WTC11 (cell line): ENCODE measurements at regions not wholly inside any gene's neighbourhood (a gene's known extent, or its start where the extent isn't known, plus 50 kb on each side); places are given as distances from the start of the nearest gene placed in this dataset.

ENCODE experiments used
- ATAC-seq: fragments of 200-7000 bp; cut with Tn5 transposase; 2 replicates; pipeline ENCODE4 v1.10.0; 2021; ENCODE audit warnings: mild to moderate bottlenecking, moderate library complexity
- CTCF ChIA-PET: fragments of 300-600 bp; sonication (Branson Sonifier 250); formaldehyde crosslinking; loops from one replicate; lab custom pipeline; 2021; ENCODE audit warnings: antibody characterized with exemption; lab: Charles Lee
- POLR2A ChIA-PET: fragments of 350-600 bp; sonication (Branson Sonifier 250); formaldehyde crosslinking; loops from one replicate; lab custom pipeline; 2021; ENCODE audit warnings: antibody characterized with exemption; lab: Charles Lee
- DNase-seq: peaks from one replicate; pipeline ENCODE4 v3.0.0; 2021; ENCODE audit warnings: low spot score
- H3K27ac Mint-ChIP-seq: 2 replicates; pipeline ENCODE4 v1.8.0; 2021; ENCODE audit warnings: mixed read lengths
- H3K27me3 Mint-ChIP-seq: 2 replicates; pipeline ENCODE4 v1.8.0; 2021; ENCODE audit warnings: low read depth, mild to moderate bottlenecking, moderate library complexity, mixed read lengths
- H3K36me3 Mint-ChIP-seq: 2 replicates; pipeline ENCODE4 v1.8.0; 2021; ENCODE audit warnings: mixed read lengths
- H3K4me1 Mint-ChIP-seq: 2 replicates; pipeline ENCODE4 v1.8.0; 2022; ENCODE audit warnings: mixed read lengths
- H3K4me3 Mint-ChIP-seq: 2 replicates; pipeline ENCODE4 v1.8.0; 2021; ENCODE audit warnings: mild to moderate bottlenecking, moderate library complexity, mixed read lengths
- H3K9me3 Mint-ChIP-seq: 2 replicates; pipeline ENCODE4 v1.8.0; 2021; ENCODE audit warnings: mixed read lengths
- ATF1 ChIP-seq: sonication (generic); formaldehyde crosslinking; IDR thresholded peaks from 2 replicates; pipeline ENCODE4 v1.8.1; 2023; ENCODE audit warnings: mild to moderate bottlenecking, moderate library complexity, missing genetic modification reagents
- EMX1 ChIP-seq: fragments of 250-450 bp; sonication (Bioruptor Pico); IDR thresholded peaks from 2 replicates; pipeline ENCODE4 v1.8.0; 2021; ENCODE audit warnings: mild to moderate bottlenecking
- FOXK1 ChIP-seq: sonication (generic); formaldehyde crosslinking; IDR thresholded peaks from 2 replicates; pipeline ENCODE4 v1.8.0; 2022; ENCODE audit warnings: mild to moderate bottlenecking, moderate library complexity, missing genetic modification reagents
- GTF2I ChIP-seq: fragments of 250-450 bp; sonication (Bioruptor Pico); conservative IDR thresholded peaks from 2 replicates; pipeline ENCODE4 v1.4.0; 2021; ENCODE audit warnings: mild to moderate bottlenecking
- IRF2 ChIP-seq: sonication (generic); formaldehyde crosslinking; IDR thresholded peaks from 2 replicates; pipeline ENCODE4 v1.8.0; 2022; ENCODE audit warnings: low read depth, missing genetic modification reagents, borderline replicate concordance
- JAZF1 ChIP-seq: fragments of 250-450 bp; sonication (Bioruptor Pico); IDR thresholded peaks from 2 replicates; pipeline ENCODE4 v1.9.0; 2021; ENCODE audit warnings: moderate library complexity, mild to moderate bottlenecking, inconsistent platforms
- MXD4 ChIP-seq: fragments of 250-450 bp; sonication (Bioruptor Pico); IDR thresholded peaks from 2 replicates; pipeline ENCODE4 v1.8.0; 2021; ENCODE audit warnings: mild to moderate bottlenecking, moderate library complexity, borderline replicate concordance
- TEAD4 ChIP-seq: sonication (generic); formaldehyde crosslinking; IDR thresholded peaks from 2 replicates; pipeline ENCODE4 v1.8.0; 2022; ENCODE audit warnings: mild to moderate bottlenecking, missing genetic modification reagents
- ZNF219 ChIP-seq: sonication (generic); formaldehyde crosslinking; IDR thresholded peaks from 2 replicates; pipeline ENCODE4 v1.8.0; 2023; ENCODE audit warnings: missing genetic modification reagents, mild to moderate bottlenecking, borderline replicate concordance
- ZNF396 ChIP-seq: fragments of 250-450 bp; sonication (Bioruptor Pico); IDR thresholded peaks from 2 replicates; pipeline ENCODE4 v1.8.0; 2021; ENCODE audit warnings: mild to moderate bottlenecking, moderate library complexity, borderline replicate concordance
- TF ChIP-seq, protein P1 (sequence below): fragments of 250-450 bp; sonication (Bioruptor Pico); conservative IDR thresholded peaks from 2 replicates; pipeline ENCODE4 v1.9.0; 2021; ENCODE audit warnings: mild to moderate bottlenecking
- TF ChIP-seq, protein P2 (sequence below): sonication (generic); formaldehyde crosslinking; IDR thresholded peaks from 2 replicates; pipeline ENCODE4 v1.8.0; 2023; ENCODE audit warnings: missing genetic modification reagents, mild to moderate bottlenecking, borderline replicate concordance
- TF ChIP-seq, protein P3 (sequence below): fragments of 250-450 bp; sonication (Bioruptor Pico); IDR thresholded peaks from 2 replicates; pipeline ENCODE4 v1.9.0; 2021; ENCODE audit warnings: mild to moderate bottlenecking
- TF ChIP-seq, protein P4 (sequence below): sonication (generic); formaldehyde crosslinking; IDR thresholded peaks from 2 replicates; pipeline ENCODE4 v1.8.0; 2022; ENCODE audit warnings: mild to moderate bottlenecking, missing genetic modification reagents
- TF ChIP-seq, protein P5 (sequence below): sonication (generic); formaldehyde crosslinking; IDR thresholded peaks from 2 replicates; pipeline ENCODE4 v1.8.1; 2023; ENCODE audit warnings: mild to moderate bottlenecking, missing genetic modification reagents
- TF ChIP-seq, protein P6 (sequence below): sonication (generic); formaldehyde crosslinking; IDR thresholded peaks from 2 replicates; pipeline ENCODE4 v1.8.1; 2022; ENCODE audit warnings: mild to moderate bottlenecking, missing genetic modification reagents, moderate library complexity, borderline replicate concordance
- TF ChIP-seq, protein P7 (sequence below): sonication (generic); formaldehyde crosslinking; IDR thresholded peaks from 2 replicates; pipeline ENCODE4 v1.8.1; 2022; ENCODE audit warnings: mild to moderate bottlenecking, moderate library complexity, missing genetic modification reagents
- TF ChIP-seq, protein P8 (sequence below): sonication (generic); formaldehyde crosslinking; IDR thresholded peaks from 2 replicates; pipeline ENCODE4 v1.8.0; 2023; ENCODE audit warnings: missing genetic modification reagents

DNA sequence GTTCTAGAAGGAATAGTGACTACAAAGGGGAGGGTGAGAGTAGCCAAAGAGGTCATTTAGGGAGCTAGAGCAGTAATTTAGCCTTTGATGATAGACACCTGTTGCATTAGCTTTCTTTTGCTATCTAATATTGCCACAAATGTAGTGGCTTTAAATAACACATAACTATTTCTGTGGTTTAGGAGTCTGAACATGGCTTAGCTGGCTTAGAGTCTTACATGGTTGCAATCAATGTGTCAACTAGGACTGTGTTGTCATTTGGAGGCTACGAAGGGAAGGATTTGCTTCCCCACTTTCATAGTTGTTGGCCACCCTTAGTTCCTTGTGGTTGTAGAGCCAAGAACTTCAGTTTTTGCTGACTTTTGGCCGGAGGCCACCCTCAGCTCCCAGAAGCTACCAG lies 99.9 kb downstream of the C12orf50 start (continued):
- TF ChIP-seq, protein P1, sequence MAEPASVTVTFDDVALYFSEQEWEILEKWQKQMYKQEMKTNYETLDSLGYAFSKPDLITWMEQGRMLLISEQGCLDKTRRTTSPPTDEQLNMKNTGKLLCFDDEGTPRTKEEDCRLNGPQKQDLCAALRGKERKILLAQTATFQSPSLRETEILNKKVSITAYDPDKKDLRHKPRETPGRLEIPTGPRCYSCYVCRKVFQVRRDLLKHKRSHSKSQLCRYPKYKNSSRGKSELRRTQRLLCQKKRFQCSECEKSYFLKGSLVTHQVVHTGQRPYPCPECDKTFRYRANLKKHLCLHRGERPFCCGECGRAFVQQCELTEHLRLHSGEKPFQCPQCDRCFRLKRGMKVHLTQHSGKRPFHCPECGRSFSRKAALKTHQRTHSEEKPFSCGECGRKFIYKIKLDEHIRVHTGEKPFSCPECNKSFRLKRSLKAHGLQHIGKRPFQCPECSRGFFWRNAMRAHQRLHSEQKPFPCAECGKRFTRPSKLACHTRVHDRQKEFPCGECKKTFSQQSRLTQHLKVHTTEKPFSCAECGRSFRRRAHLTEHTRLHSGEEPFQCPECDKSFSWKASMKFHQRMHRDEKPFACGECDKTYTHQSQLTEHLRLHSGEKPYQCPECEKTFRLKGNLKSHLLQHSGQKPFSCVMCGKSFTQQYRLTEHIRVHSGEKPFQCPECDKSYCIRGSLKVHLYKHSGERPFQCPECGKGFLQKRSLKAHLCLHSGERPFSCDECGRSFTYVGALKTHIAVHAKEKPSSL (CRISPR knock-in tag): no peak
- TF ChIP-seq, protein P2, sequence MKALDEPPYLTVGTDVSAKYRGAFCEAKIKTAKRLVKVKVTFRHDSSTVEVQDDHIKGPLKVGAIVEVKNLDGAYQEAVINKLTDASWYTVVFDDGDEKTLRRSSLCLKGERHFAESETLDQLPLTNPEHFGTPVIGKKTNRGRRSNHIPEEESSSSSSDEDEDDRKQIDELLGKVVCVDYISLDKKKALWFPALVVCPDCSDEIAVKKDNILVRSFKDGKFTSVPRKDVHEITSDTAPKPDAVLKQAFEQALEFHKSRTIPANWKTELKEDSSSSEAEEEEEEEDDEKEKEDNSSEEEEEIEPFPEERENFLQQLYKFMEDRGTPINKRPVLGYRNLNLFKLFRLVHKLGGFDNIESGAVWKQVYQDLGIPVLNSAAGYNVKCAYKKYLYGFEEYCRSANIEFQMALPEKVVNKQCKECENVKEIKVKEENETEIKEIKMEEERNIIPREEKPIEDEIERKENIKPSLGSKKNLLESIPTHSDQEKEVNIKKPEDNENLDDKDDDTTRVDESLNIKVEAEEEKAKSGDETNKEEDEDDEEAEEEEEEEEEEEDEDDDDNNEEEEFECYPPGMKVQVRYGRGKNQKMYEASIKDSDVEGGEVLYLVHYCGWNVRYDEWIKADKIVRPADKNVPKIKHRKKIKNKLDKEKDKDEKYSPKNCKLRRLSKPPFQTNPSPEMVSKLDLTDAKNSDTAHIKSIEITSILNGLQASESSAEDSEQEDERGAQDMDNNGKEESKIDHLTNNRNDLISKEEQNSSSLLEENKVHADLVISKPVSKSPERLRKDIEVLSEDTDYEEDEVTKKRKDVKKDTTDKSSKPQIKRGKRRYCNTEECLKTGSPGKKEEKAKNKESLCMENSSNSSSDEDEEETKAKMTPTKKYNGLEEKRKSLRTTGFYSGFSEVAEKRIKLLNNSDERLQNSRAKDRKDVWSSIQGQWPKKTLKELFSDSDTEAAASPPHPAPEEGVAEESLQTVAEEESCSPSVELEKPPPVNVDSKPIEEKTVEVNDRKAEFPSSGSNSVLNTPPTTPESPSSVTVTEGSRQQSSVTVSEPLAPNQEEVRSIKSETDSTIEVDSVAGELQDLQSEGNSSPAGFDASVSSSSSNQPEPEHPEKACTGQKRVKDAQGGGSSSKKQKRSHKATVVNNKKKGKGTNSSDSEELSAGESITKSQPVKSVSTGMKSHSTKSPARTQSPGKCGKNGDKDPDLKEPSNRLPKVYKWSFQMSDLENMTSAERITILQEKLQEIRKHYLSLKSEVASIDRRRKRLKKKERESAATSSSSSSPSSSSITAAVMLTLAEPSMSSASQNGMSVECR (CRISPR knock-in tag): no peak
- TF ChIP-seq, all 79 proteins: peak for 0

DNA sequence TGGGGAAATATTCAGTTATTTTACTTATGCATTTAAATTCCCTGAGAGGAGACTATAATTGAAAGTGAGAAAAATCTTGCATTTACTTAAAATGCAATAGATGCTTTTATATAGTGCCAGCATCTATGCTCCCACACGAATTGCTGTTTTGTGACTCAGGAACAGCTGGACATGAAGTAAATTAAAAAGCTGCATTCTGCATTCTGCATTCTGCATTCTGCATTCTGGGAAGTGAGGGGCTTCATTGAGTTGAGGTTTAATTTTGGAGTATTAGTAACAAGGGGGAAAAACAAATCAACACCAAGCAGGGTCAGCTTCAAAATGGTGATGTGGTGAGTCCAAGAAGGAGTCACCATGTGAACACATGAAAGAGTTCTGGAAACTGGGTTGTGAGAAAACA lies 101.2 kb downstream of the C12orf50 start:
- CTCF ChIA-PET: no interaction called here
- Mint-ChIP-seq H3K9me3 (no peaks in the 10 kb centered on the region), H3K27ac (no peak overlapping the region)
- TF ChIP-seq, protein P3, sequence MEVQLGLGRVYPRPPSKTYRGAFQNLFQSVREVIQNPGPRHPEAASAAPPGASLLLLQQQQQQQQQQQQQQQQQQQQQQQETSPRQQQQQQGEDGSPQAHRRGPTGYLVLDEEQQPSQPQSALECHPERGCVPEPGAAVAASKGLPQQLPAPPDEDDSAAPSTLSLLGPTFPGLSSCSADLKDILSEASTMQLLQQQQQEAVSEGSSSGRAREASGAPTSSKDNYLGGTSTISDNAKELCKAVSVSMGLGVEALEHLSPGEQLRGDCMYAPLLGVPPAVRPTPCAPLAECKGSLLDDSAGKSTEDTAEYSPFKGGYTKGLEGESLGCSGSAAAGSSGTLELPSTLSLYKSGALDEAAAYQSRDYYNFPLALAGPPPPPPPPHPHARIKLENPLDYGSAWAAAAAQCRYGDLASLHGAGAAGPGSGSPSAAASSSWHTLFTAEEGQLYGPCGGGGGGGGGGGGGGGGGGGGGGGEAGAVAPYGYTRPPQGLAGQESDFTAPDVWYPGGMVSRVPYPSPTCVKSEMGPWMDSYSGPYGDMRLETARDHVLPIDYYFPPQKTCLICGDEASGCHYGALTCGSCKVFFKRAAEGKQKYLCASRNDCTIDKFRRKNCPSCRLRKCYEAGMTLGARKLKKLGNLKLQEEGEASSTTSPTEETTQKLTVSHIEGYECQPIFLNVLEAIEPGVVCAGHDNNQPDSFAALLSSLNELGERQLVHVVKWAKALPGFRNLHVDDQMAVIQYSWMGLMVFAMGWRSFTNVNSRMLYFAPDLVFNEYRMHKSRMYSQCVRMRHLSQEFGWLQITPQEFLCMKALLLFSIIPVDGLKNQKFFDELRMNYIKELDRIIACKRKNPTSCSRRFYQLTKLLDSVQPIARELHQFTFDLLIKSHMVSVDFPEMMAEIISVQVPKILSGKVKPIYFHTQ (CRISPR knock-in tag): no peak
- TF ChIP-seq EMX1 (CRISPR knock-in tag): no peak
- TF ChIP-seq, protein P4, sequence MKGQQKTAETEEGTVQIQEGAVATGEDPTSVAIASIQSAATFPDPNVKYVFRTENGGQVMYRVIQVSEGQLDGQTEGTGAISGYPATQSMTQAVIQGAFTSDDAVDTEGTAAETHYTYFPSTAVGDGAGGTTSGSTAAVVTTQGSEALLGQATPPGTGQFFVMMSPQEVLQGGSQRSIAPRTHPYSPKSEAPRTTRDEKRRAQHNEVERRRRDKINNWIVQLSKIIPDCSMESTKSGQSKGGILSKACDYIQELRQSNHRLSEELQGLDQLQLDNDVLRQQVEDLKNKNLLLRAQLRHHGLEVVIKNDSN (CRISPR knock-in tag): no peak
- no peak for TF ChIP-seq JAZF1 (CRISPR knock-in tag)
- TF ChIP-seq GTF2I (CRISPR knock-in tag): no peak
- no peak for TF ChIP-seq ZNF396
- TF ChIP-seq, protein P5, sequence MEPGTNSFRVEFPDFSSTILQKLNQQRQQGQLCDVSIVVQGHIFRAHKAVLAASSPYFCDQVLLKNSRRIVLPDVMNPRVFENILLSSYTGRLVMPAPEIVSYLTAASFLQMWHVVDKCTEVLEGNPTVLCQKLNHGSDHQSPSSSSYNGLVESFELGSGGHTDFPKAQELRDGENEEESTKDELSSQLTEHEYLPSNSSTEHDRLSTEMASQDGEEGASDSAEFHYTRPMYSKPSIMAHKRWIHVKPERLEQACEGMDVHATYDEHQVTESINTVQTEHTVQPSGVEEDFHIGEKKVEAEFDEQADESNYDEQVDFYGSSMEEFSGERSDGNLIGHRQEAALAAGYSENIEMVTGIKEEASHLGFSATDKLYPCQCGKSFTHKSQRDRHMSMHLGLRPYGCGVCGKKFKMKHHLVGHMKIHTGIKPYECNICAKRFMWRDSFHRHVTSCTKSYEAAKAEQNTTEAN (CRISPR knock-in tag): no peak
- TF ChIP-seq, protein P6, sequence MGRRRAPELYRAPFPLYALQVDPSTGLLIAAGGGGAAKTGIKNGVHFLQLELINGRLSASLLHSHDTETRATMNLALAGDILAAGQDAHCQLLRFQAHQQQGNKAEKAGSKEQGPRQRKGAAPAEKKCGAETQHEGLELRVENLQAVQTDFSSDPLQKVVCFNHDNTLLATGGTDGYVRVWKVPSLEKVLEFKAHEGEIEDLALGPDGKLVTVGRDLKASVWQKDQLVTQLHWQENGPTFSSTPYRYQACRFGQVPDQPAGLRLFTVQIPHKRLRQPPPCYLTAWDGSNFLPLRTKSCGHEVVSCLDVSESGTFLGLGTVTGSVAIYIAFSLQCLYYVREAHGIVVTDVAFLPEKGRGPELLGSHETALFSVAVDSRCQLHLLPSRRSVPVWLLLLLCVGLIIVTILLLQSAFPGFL: no peak
- TF ChIP-seq MXD4 (CRISPR knock-in tag): no peak
- TF ChIP-seq, protein P7, sequence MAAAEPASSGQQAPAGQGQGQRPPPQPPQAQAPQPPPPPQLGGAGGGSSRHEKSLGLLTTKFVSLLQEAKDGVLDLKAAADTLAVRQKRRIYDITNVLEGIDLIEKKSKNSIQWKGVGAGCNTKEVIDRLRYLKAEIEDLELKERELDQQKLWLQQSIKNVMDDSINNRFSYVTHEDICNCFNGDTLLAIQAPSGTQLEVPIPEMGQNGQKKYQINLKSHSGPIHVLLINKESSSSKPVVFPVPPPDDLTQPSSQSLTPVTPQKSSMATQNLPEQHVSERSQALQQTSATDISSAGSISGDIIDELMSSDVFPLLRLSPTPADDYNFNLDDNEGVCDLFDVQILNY (CRISPR knock-in tag): no peak
- no peak for TF ChIP-seq FOXK1
- no peak for TF ChIP-seq IRF2 (CRISPR knock-in tag)
- no peak for TF ChIP-seq ATF1 (CRISPR knock-in tag)
- no peak for TF ChIP-seq TEAD4 (CRISPR knock-in tag)
- TF ChIP-seq ZNF219 (CRISPR knock-in tag): no peak
- TF ChIP-seq, protein P8, sequence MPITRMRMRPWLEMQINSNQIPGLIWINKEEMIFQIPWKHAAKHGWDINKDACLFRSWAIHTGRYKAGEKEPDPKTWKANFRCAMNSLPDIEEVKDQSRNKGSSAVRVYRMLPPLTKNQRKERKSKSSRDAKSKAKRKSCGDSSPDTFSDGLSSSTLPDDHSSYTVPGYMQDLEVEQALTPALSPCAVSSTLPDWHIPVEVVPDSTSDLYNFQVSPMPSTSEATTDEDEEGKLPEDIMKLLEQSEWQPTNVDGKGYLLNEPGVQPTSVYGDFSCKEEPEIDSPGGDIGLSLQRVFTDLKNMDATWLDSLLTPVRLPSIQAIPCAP: no peak
- TF ChIP-seq, all 79 proteins: peak for 0
- no peak for DNase-seq
- no peaks in the 10 kb centered on the region for H3K4me1 Mint-ChIP-seq
- no peak overlapping the region for H3K4me3 Mint-ChIP-seq
- POLR2A ChIA-PET: no interaction called here
- no peaks in the 10 kb centered on the region for H3K36me3 Mint-ChIP-seq
- no peak for ATAC-seq
- H3K27me3 Mint-ChIP-seq: peaks cover 11% of the 10 kb centered on the region; the same call in 1 of the 2 replicates
